Activated T-helper 1 cell treated with anti-CD3 and anti-CD28 coated beads, Interleukin-12 subunit alpha, Interleukin-12 subunit beta, Interleukin-2, Interleukin-4 antibody, amounts not matched to agents 30 ng/mL and 10 ng/mL and 1 ng/mL, durations not matched to agents 14 hours and 24 hours and 36 hours (primary cell): ENCODE measurements at regions not wholly inside any gene's neighbourhood (a gene's known extent, or its start where the extent isn't known, plus 50 kb on each side); places are given as distances from the start of the nearest gene placed in this dataset.

Source experiments
- DNase-seq: peaks from one replicate; pipeline ENCODE4 v3.0.0; 2021; ENCODE audit warnings: low spot score
- H3K27ac Mint-ChIP-seq: one replicate; pipeline ENCODE4 v1.8.0; 2021; ENCODE audit warnings: mild to moderate bottlenecking, mixed read lengths
- H3K27me3 Mint-ChIP-seq: one replicate; pipeline ENCODE4 v1.8.0; 2022; ENCODE audit warnings: mild to moderate bottlenecking, moderate library complexity, mixed read lengths; ENCODE audit not compliant: insufficient read depth
- H3K36me3 Mint-ChIP-seq: one replicate; pipeline ENCODE4 v1.8.0; 2021; ENCODE audit warnings: low read depth, mixed read lengths
- H3K4me1 Mint-ChIP-seq: one replicate; pipeline ENCODE4 v1.8.0; 2021; ENCODE audit warnings: low read depth, mixed read lengths
- H3K4me3 Mint-ChIP-seq: one replicate; pipeline ENCODE4 v1.8.0; 2021; ENCODE audit warnings: mild to moderate bottlenecking, moderate library complexity, mixed read lengths
- H3K9me3 Mint-ChIP-seq: one replicate; pipeline ENCODE4 v1.8.0; 2021; ENCODE audit warnings: mixed read lengths
- intact Hi-C: fragments of 100-400 bp; cut with micrococcal nuclease; formaldehyde crosslinking; loops from one replicate; pipeline ENCODE4 v1.15.1; 2024

GRCh38 chr7:116329686-116330503, 119.6 kb downstream of the TES start:
- peaks cover 2% of the 10 kb centered on the region for H3K27me3 Mint-ChIP-seq
- no peak overlapping the region for H3K27ac Mint-ChIP-seq
- no peaks in the 10 kb centered on the region for H3K4me1 Mint-ChIP-seq
- no peak for DNase-seq
- H3K9me3 Mint-ChIP-seq: no peaks in the 10 kb centered on the region
- intact Hi-C loops: no loop called here
- no peaks in the 10 kb centered on the region for H3K36me3 Mint-ChIP-seq
- no peak overlapping the region for H3K4me3 Mint-ChIP-seq

- no peaks in the 10 kb centered on the region for H3K36me3 Mint-ChIP-seq
- intact Hi-C loops: no loop called here
- no peak overlapping the region for H3K27ac Mint-ChIP-seq
- H3K4me3 Mint-ChIP-seq: no peak overlapping the region
- no peaks in the 10 kb centered on the region for H3K4me1 Mint-ChIP-seq
- no peaks in the 10 kb centered on the region for H3K9me3 Mint-ChIP-seq
- no peak for DNase-seq
- peaks cover 2% of the 10 kb centered on the region for H3K27me3 Mint-ChIP-seq
These were observed 120.7 kb downstream of the TES start for GRCh38 chr7:116331020-116331419.

- H3K4me3 Mint-ChIP-seq: no peak overlapping the region
These were observed 122.4 kb downstream of the TES start for GRCh38 chr7:116332766-116333165.

GRCh38 chr7:116334555-116334954, 124.2 kb downstream of the TES start:
- no peak overlapping the region for H3K4me3 Mint-ChIP-seq
- no peaks in the 10 kb centered on the region for H3K4me1 Mint-ChIP-seq
- H3K36me3 Mint-ChIP-seq: no peaks in the 10 kb centered on the region
- DNase-seq: no peak
- no peak overlapping the region for H3K27ac Mint-ChIP-seq
- H3K27me3 Mint-ChIP-seq: peaks cover 4% of the 10 kb centered on the region
- H3K9me3 Mint-ChIP-seq: no peaks in the 10 kb centered on the region
- intact Hi-C loops: no loop called here

More at GRCh38 chr7:116332766-116333165, 122.4 kb downstream of the TES start:
- Mint-ChIP-seq H3K4me1 (no peaks in the 10 kb centered on the region), H3K9me3 (no peaks in the 10 kb centered on the region), H3K27ac (no peak overlapping the region), H3K36me3 (no peaks in the 10 kb centered on the region), H3K27me3 (peaks cover 4% of the 10 kb centered on the region)
- no peak for DNase-seq
- intact Hi-C loops: no loop called here

GRCh38 chr7:116337018-116337417, 126.7 kb downstream of the TES start:
- no peaks in the 10 kb centered on the region for H3K36me3 Mint-ChIP-seq
- peaks cover 5% of the 10 kb centered on the region for H3K27me3 Mint-ChIP-seq
- no peak overlapping the region for H3K4me3 Mint-ChIP-seq
- no peak overlapping the region for H3K27ac Mint-ChIP-seq
- H3K4me1 Mint-ChIP-seq: no peaks in the 10 kb centered on the region
- no peaks in the 10 kb centered on the region for H3K9me3 Mint-ChIP-seq
- DNase-seq: no peak
- intact Hi-C loops: no loop called here

GRCh38 chr7:116337800-116338199, 127.5 kb downstream of the TES start:
- H3K4me3 Mint-ChIP-seq: no peak overlapping the region
- H3K27ac Mint-ChIP-seq: no peak overlapping the region
- peaks cover 10% of the 10 kb centered on the region for H3K27me3 Mint-ChIP-seq
- H3K36me3 Mint-ChIP-seq: no peaks in the 10 kb centered on the region
- no peak for DNase-seq
- intact Hi-C loops: no loop called here
- no peaks in the 10 kb centered on the region for H3K4me1 Mint-ChIP-seq
- H3K9me3 Mint-ChIP-seq: no peaks in the 10 kb centered on the region

- Mint-ChIP-seq H3K36me3 (no peaks in the 10 kb centered on the region), H3K27ac (no peak overlapping the region), H3K4me1 (no peaks in the 10 kb centered on the region), H3K9me3 (no peaks in the 10 kb centered on the region), H3K27me3 (peaks cover 13% of the 10 kb centered on the region), H3K4me3 (no peak overlapping the region)
- no peak for DNase-seq
- intact Hi-C loops: no loop called here
These were observed 129.2 kb downstream of the TES start for GRCh38 chr7:116339564-116339963.

- intact Hi-C loops: loop anchor here (2.0 kb wide), 1 partner anchor 24 kb away; no protein-coding TSS in a partner anchor
- H3K9me3 Mint-ChIP-seq: no peaks in the 10 kb centered on the region
- H3K27ac Mint-ChIP-seq: no peak overlapping the region
- H3K4me3 Mint-ChIP-seq: no peak overlapping the region
- no peak for DNase-seq
- peaks cover 16% of the 10 kb centered on the region for H3K27me3 Mint-ChIP-seq
- no peaks in the 10 kb centered on the region for H3K36me3 Mint-ChIP-seq
- no peaks in the 10 kb centered on the region for H3K4me1 Mint-ChIP-seq
These were observed 130.0 kb downstream of the TES start for GRCh38 chr7:116340201-116340847.

- Mint-ChIP-seq H3K9me3 (no peaks in the 10 kb centered on the region), H3K36me3 (no peaks in the 10 kb centered on the region), H3K27ac (no peak overlapping the region), H3K4me1 (no peaks in the 10 kb centered on the region), H3K27me3 (peaks cover 19% of the 10 kb centered on the region), H3K4me3 (no peak overlapping the region)
- intact Hi-C loops: loop anchor here (2.0 kb wide), 1 partner anchor 24 kb away; no protein-coding TSS in a partner anchor
- no peak for DNase-seq
These were observed 130.9 kb downstream of the TES start for GRCh38 chr7:116340943-116341907.

- H3K9me3 Mint-ChIP-seq: no peaks in the 10 kb centered on the region
- DNase-seq: no peak
- no peak overlapping the region for H3K27ac Mint-ChIP-seq
- intact Hi-C loops: no loop called here
- no peaks in the 10 kb centered on the region for H3K36me3 Mint-ChIP-seq
- no peaks in the 10 kb centered on the region for H3K4me1 Mint-ChIP-seq
- H3K4me3 Mint-ChIP-seq: no peak overlapping the region
- H3K27me3 Mint-ChIP-seq: peaks cover 17% of the 10 kb centered on the region
These were observed 131.8 kb downstream of the TES start for GRCh38 chr7:116342125-116342524.

GRCh38 chr7:116347151-116347832, 137.0 kb downstream of the TES start:
- no peaks in the 10 kb centered on the region for H3K36me3 Mint-ChIP-seq
- H3K9me3 Mint-ChIP-seq: no peaks in the 10 kb centered on the region
- intact Hi-C loops: no loop called here
- H3K27ac Mint-ChIP-seq: no peak overlapping the region
- DNase-seq: no peak
- H3K27me3 Mint-ChIP-seq: peaks cover 16% of the 10 kb centered on the region
- H3K4me1 Mint-ChIP-seq: no peaks in the 10 kb centered on the region
- no peak overlapping the region for H3K4me3 Mint-ChIP-seq

- no peak for DNase-seq
- intact Hi-C loops: no loop called here
- Mint-ChIP-seq H3K4me3 (no peak overlapping the region), H3K27me3 (peaks cover 13% of the 10 kb centered on the region), H3K36me3 (no peaks in the 10 kb centered on the region), H3K4me1 (no peaks in the 10 kb centered on the region), H3K27ac (no peak overlapping the region), H3K9me3 (no peaks in the 10 kb centered on the region)
These were observed 138.0 kb downstream of the TES start for GRCh38 chr7:116348346-116348745.
